Ascending aorta (tissue), 2 donors: ENCODE measurements at regions not wholly inside any gene's neighbourhood (a gene's known extent, or its start where the extent isn't known, plus 50 kb on each side); places are given as distances from the start of the nearest gene placed in this dataset.

Experiments
- DNase-seq, 2 donors: peaks; one replicate each; pipeline ENCODE4 v3.0.0-alpha.2; 2019; ENCODE audit warnings: low spot score in 2 of 2
- H3K27ac ChIP-seq, 2 donors: fragments of 200-600 bp; sonication (generic); one replicate each; pipeline ENCODE4 v1.5.1; 2016 to 2017; ENCODE audit warnings: mild to moderate bottlenecking in 1 of 2
- H3K27me3 ChIP-seq: fragments of 200-600 bp; sonication (generic); one replicate; pipeline ENCODE4 v1.5.1; 2017
- H3K36me3 ChIP-seq, 2 donors: fragments of 200-600 bp; sonication (generic); one replicate each; pipeline ENCODE4 v1.5.1; 2016
- H3K4me1 ChIP-seq, 2 donors: fragments of 200-600 bp; sonication (generic); one replicate each; pipeline ENCODE4 v1.5.1; 2016 to 2017; ENCODE audit warnings: mild to moderate bottlenecking in 1 of 2
- H3K4me3 ChIP-seq, 2 donors: fragments of 200-600 bp; sonication (generic); one replicate each; pipeline ENCODE4 v1.5.1; 2016 to 2017; ENCODE audit warnings: mild to moderate bottlenecking in 1 of 2
- H3K9me3 ChIP-seq, 2 donors: fragments of 200-600 bp; sonication (generic); one replicate each; pipeline ENCODE4 v1.5.1; 2016
- intact Hi-C: fragments of 100-400 bp; cut with DNase I; formaldehyde crosslinking; loops from one replicate; pipeline ENCODE4 v1.15.1; 2023
- TF ChIP-seq, protein P1 (sequence below), 3 experiments: fragments of 200-600 bp in 2 of 3; fragments of 450-650 bp in 1 of 3; sonication (generic) in 2 of 3; IDR thresholded peaks; one replicate each; pipeline ENCODE4 v1.5.1; 2016 to 2019; ENCODE audit warnings: antibody characterized with exemption in 3 of 3, mild to moderate bottlenecking in 1 of 3, moderate library complexity in 1 of 3

DNA sequence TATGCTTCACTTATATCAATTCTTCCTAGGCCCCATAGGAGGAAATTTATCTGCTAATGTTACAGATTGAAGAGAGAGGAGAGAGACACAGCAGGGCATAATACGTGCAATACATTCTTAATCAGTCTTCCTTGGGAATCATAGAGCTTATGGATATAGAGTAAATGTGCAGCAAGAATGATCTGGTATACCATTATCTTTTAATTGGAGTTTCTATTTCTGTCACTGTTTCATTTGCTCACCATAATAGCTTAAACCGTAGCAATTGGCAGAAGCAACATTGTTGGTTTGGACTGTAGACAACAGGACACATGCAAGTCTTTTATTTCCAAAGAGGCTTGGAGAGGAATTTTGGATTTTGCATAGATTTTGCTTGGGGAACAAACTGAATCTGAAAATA, 68.1 kb upstream of the PCSK2 start:
- H3K4me3 ChIP-seq: no peak overlapping the region
- no peak for DNase-seq
- H3K27me3 ChIP-seq: no peaks in the 10 kb centered on the region
- H3K27ac ChIP-seq: no peak overlapping the region
- no peaks in the 10 kb centered on the region for H3K36me3 ChIP-seq
- intact Hi-C loops: no loop called here
- no peaks in the 10 kb centered on the region for H3K4me1 ChIP-seq
- TF ChIP-seq, protein P1, sequence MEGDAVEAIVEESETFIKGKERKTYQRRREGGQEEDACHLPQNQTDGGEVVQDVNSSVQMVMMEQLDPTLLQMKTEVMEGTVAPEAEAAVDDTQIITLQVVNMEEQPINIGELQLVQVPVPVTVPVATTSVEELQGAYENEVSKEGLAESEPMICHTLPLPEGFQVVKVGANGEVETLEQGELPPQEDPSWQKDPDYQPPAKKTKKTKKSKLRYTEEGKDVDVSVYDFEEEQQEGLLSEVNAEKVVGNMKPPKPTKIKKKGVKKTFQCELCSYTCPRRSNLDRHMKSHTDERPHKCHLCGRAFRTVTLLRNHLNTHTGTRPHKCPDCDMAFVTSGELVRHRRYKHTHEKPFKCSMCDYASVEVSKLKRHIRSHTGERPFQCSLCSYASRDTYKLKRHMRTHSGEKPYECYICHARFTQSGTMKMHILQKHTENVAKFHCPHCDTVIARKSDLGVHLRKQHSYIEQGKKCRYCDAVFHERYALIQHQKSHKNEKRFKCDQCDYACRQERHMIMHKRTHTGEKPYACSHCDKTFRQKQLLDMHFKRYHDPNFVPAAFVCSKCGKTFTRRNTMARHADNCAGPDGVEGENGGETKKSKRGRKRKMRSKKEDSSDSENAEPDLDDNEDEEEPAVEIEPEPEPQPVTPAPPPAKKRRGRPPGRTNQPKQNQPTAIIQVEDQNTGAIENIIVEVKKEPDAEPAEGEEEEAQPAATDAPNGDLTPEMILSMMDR (IDR thresholded peaks at IDR 0.05): no peak
- H3K9me3 ChIP-seq: no peaks in the 10 kb centered on the region

- Histone ChIP-seq H3K27ac (no peak overlapping the region), H3K36me3 (no peaks in the 10 kb centered on the region), H3K4me3 (no peak overlapping the region), H3K27me3 (no peaks in the 10 kb centered on the region), H3K4me1 (no peaks in the 10 kb centered on the region), H3K9me3 (no peaks in the 10 kb centered on the region)
- TF ChIP-seq, protein P1 (IDR thresholded peaks at IDR 0.05): no peak
- intact Hi-C loops: no loop called here
- DNase-seq: no peak
Measured at GRCh38 chr20:17161673-17162481, 65.0 kb upstream of the PCSK2 start.

DNA sequence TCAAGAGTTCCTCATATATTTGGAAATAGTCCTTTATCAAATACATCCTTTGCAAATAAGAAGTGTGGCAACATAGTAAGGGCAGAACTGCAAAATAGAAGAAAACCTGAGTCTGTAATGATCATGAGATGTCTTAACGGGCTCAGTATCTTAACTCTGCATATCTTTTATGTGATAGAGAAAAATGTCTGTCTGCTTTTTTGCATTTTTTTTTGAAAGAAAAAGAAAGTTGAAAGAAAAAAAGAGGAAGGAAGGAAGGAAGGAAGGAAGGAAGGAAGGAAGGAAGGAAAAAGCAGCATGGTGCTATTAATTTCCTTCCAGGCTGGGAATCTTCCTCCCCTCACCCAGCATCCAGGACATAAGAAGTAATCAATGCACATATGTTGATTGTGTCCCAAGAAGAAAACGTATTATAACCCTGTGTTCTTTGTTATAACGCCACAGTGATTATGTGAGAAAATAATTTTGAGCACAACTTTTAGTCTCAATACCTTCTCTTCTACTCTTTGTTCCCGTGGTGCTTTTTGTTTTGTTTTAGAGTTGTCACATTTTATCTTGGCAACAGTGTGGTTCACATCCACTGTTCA, 58.7 kb upstream of the PCSK2 start:
- DNase-seq: no peak
- intact Hi-C loops: no loop called here
- no peak overlapping the region for H3K27ac ChIP-seq
- H3K27me3 ChIP-seq: no peaks in the 10 kb centered on the region
- H3K36me3 ChIP-seq: no peaks in the 10 kb centered on the region
- H3K9me3 ChIP-seq: no peaks in the 10 kb centered on the region
- TF ChIP-seq, protein P1 (IDR thresholded peaks at IDR 0.05): no peak
- no peaks in the 10 kb centered on the region for H3K4me1 ChIP-seq
- H3K4me3 ChIP-seq: no peak overlapping the region

- Histone ChIP-seq H3K36me3 (no peaks in the 10 kb centered on the region), H3K27ac (no peak overlapping the region), H3K4me3 (no peak overlapping the region), H3K4me1 (no peaks in the 10 kb centered on the region), H3K9me3 (no peaks in the 10 kb centered on the region), H3K27me3 (no peaks in the 10 kb centered on the region)
- DNase-seq: no peak
- TF ChIP-seq, protein P1 (IDR thresholded peaks at IDR 0.05): no peak
- intact Hi-C loops: no loop called here
Measured at GRCh38 chr20:17169585-17170136, 57.2 kb upstream of the PCSK2 start.

- Histone ChIP-seq H3K27ac (no peak overlapping the region), H3K4me3 (no peak overlapping the region), H3K9me3 (no peaks in the 10 kb centered on the region), H3K36me3 (no peaks in the 10 kb centered on the region), H3K4me1 (no peaks in the 10 kb centered on the region), H3K27me3 (no peaks in the 10 kb centered on the region)
- intact Hi-C loops: no loop called here
- no peak for DNase-seq
- TF ChIP-seq, protein P1 (IDR thresholded peaks at IDR 0.05): no peak
Measured at GRCh38 chr20:17171746-17172280, 55.0 kb upstream of the PCSK2 start.
